GM18868 (cell line): ENCODE measurements at regions not wholly inside any gene's neighbourhood (a gene's known extent, or its start where the extent isn't known, plus 50 kb on each side); places are given as distances from the start of the nearest gene placed in this dataset.

Source experiments
- ATAC-seq: cut with Tn5 transposase; IDR thresholded peaks from one replicate; pipeline ENCODE4 v1.9.1; 2021; ENCODE audit warnings: mild to moderate bottlenecking, moderate library complexity; ENCODE audit not compliant: unreplicated experiment

DNA sequence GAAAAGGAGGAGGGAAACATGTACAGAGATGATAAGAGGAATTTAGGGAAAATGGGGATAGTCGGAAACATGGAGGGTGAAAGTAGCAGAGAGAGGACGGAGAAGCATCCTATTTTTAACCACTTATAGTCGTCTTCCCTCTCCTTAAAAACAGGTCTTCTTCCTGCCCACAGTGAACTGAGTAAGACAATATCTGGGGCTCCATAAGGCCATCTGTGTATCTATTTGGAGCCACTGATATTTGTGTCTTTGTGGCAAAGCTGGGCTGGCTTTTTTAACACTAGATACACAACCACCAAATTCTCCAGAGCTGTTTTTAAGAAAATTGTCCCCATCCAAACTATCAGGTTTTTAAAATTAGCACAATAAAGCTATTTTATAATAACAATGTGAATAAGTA, 109.5 kb upstream of the RAP1B start:
- no peak for ATAC-seq

DNA sequence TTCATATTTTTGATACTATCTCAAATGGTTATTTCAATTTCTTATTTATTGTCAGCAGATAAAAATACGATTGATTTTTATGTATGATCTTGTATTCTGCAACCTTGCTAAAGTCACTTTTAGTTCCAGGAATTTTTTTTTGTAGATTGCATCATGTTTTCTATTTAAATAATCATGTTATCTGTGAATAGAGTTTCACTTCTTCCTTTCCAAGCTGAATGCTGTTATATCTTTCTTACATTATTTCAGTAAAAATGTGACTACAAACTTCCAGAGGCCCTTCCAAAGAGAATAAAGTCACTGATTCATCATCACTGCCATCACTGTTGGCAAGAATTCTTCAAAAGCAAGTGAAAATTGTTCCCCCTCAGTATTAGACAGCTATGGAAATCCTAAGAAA, 104.7 kb upstream of the RAP1B start:
- no peak for ATAC-seq

DNA sequence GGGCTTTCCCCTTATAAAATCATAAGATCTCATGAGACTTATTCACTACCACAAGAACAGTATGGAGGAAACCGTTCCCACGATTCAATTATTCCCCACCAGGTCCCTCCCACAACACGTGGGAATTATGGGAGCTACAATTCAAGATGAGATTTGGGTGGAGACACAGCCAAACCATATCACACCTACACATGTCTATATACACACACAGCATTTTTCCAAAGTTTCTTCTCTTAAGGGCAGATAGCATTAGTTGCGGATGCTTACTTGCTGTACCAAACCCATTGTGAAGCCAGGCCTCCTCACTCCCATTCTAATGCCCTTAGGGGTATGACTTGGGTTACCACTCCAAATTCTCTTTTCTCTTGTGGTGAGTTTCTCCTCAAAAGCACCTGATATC, 104.1 kb upstream of the RAP1B start:
- ATAC-seq, result no peak

DNA sequence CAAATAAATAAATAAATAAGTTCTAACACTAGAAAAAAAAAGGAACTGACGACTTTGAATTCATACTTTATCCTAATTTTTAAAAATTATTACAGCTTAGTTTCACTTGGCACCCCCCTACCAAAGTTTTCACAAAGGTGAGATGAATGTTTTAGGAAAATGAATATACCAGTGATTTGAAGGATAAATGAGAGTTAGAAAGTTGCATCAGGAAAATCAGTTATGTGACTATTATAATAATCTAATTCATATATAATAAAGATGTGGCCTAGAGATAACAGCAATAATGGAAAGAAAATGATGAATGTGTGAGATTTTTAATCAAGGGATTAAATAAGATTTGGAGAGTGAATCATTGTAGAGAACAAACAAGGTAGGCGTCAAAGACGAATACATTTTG, 103.0 kb upstream of the RAP1B start:
- no peak for ATAC-seq

DNA sequence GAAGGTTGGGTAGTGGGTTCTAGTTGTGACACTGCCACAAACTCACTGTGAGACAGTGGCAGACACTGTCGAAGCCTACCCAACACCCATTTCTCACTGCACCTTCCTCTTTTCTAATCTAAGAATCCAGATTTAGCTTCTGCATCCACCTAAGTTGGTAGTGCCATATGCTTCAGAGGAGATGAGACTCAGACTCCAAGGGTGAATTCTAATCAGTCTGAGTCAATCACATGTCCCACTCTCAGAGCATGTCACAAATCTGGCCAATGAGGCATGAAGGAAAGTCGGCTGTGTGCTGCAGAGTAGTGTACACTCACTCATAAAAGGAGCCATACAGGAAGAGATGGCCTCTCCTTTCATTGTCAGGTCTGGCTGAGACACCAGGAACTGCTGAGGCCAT, 102.1 kb upstream of the RAP1B start:
- ATAC-seq, result no peak

DNA sequence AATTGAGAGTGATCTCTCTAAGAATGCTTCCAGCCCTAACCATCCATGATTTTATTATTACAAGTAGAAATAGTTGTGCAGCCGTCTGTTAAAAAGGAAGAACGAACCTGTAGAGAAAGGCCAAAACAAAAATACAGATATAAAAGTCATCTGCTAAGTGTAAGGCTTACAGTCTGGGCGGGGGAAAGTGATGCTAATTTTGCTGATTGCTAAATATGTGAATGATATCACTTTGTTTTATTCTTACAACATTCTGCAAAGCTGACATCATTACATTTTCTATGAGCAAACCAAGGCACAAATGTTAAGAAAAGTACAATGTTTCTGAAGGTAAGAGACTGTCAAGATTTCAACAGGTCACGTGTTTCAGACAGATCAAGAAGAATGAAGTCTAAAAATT, 101.5 kb upstream of the RAP1B start:
- ATAC-seq, result no peak

DNA sequence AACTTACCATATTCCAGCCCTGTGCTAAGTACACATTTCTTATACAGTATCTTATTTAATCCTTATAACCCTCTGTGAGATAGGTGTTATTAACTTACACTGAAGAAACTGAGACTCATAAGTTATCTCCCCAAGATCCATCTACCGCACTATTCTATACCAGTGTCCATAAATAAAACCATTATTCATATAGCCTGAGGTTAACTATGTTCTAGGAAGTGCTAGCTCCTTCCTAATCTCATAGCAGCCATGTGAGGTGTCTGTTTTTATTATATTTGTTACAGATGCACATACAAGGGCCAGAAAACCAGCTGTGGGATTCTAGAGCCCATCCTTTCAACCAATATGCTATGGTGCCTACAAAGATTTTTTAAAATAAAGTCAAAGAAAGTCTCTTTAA, 100.3 kb upstream of the RAP1B start:
- ATAC-seq, result no peak

DNA sequence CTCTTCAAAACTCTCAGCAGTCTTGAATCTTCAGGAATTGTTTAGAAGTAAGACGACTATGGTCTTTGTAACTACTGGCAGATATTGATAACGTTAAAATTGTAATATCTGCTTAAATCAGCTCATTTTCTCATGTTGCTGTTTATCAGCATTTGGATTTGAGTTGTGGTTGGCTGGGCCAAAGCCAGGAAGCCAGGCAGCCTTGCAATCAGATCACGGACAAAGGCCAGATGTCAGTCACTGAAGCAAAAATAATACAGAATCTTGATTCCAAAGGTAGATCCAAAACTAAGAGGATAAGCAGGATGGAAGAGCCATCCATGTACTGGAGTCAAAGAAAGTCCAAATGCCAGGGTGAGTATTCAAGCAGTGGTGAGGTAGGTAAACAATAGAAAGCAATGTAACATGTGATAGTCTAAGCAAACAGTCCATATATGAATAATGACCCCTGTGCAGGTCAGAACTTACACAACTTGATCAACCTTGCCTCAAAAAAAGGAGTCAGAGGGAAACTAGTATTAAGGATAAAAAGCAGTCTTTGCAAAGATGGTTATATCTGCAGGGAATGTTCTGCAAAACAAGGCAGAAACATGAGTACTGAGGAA, 95.8 kb upstream of the RAP1B start:
- no peak for ATAC-seq

DNA sequence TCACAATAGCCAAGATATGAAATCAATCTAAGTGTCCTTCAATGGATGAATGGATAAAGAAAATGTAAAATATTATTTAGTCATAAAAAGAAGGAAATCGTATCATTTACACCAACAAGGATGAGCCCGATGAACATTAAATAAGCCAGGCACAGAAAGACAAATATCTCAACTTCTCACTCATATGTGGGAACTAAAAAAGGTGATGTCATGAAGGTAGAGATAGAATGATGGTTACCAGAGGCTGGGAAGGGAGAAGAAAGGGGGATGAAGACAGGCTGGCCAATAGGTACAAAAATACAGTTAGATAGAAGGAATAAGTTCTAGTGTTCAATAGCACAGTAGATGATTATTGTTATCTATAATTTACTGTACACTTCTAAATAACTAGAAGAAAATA, 94.9 kb upstream of the RAP1B start:
- ATAC-seq, result no peak

DNA sequence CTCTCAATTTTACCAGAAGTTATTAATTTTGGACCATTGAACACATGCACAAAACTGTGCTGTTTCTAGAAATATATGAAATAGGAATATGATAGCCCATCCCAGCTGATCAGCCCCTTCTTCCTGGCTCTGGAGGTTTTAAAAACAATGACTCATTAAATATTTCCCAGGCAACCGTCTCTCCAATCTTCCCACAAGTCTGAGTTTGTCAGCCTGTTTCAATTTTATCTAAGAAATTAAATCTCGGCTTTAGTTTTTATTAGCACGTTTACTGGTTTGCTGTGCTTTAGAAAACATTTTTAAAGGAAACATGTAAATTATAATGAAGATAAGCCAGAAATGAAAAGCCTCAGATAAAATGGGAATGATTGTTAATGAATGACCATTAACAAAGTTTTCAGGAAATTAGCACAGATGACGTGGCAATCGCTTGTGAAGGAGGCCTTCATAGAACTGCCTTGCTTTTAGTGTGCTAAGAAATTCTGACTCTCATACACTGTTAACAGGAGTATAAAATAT, 89.3 kb upstream of the RAP1B start:
- no peak for ATAC-seq

DNA sequence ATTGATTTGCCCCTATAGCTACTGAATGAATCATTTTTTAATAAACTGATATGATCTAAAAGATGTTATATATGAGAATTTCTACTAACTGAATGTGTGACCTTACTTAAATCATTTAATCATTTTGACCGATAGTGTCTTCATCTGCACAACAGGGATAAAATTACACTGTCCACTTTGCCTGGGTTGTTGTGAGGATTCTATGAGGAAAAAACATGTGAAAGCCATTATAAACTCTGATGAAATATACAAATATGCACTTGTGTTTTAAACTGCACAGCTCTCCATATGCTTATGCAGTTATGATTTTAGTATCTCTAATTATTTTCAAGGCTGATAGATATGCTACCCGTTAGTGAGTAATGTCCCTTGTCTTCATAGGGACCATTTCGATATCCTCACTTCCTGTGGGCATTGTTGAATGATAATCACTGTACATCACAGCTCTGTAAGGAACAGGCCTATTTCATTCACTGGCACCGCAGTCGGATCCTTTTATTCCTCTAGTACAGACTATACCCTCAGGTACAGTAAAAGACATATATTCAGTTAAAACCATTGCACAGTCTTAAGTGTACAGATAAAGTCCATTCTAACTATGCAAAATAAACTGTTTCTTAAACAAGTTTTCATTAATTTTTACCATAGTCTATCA, 88.7 kb upstream of the RAP1B start:
- ATAC-seq, result no peak

DNA sequence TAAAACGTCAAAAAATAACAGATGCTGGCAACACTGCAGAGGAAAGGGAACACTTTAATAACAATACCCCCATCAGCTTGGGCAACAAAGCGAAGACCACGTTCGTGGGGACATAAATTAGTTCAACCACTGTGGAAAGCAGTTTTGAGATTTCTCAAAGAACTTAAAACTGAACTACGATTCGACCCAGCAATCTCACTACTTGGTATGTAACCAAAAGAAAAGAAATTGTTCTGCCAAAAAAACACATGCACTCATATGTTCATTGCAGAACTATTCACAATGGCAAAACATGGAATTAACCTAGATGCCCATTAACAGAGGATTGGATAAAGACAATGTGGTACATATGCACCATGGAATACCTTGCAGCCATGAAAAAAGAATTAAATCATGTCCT, 81.2 kb upstream of the RAP1B start:
- ATAC-seq, result no peak

DNA sequence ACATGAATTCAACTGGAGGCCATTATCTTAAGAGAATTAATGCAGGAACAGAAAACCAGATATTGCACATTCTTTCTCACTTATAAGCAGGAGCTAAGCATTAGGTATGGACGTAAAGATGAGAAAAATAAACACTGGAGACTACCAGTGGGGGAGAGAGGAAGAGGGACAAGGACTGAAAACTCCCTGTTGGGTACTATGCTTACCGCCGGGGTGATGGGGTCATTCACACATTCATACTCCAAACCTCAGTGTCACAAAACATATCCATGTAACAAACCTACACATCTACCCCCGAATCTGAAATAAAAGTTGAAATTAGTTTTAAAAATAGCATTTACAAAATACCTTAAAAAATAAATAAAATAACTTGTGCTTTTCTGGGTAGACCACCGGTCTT, 80.8 kb upstream of the RAP1B start:
- no peak for ATAC-seq

DNA sequence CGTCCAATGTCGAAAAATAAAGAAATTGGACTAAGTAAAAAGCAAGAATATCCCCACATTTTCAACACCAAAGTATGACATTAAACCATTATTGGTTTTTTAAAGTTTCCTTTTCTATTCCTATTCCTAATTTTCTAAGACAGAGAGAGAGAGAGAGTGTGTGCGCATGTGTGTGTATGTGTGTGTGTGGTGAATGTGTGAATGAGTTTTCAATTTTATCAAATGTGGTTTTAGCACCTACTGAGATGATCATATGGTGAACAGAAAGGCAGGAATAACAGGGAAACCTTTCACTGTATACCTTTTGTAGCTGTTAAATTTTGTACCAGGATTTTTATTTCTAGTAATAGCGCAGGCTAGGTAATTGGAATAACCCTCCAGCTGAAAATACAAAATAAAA, 80.4 kb upstream of the RAP1B start:
- ATAC-seq, result no peak

DNA sequence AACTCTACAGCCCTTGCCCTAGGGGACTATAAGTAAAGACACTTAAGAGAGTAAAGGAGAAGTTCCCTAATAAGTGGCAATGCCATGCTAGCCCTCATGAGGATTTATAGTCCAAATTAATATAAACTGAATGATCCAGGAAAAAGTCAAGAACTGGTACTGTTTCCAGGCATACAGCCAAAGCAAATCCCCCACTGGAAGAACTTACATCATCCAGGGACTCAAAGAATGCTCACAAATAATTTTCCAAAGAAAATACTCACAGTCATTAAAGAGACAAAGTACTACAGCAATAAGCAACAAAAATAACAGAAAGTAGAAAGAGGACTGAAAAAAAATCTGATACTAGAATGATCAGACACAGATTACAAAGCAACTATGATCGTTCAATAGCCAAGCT, 79.7 kb upstream of the RAP1B start:
- ATAC-seq, result no peak

DNA sequence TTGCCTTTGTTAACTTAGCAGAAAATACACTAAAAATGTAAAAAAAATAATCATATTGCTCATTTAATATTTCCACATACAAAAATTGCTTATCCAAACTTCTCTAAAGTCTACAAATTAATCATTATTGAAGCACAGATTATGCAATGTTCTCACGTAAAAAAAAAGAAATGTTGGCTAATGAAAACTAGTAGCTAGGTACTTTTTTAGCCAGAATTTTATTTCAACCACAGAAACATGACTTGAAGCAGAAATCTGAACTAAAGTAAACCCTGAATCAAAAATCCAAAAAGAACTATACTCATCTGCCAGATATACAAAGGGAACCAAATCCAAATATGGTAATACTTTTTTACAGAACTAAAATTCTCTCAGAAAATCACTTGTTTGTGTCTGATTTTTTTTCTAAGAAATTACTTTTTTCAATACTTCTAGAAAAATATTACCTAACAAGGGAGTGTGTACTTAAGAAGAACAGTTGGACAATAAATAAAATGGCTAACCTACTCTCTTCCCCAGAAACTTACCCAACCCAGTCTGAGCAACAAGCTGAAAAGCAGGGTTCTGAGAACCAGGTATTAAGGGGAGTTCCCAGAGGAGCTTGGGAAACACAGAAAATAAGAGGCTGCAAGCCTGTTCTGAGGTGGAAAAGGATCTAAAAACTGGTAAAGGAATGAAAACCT, 78.4 kb upstream of the RAP1B start:
- ATAC-seq, result no peak

DNA sequence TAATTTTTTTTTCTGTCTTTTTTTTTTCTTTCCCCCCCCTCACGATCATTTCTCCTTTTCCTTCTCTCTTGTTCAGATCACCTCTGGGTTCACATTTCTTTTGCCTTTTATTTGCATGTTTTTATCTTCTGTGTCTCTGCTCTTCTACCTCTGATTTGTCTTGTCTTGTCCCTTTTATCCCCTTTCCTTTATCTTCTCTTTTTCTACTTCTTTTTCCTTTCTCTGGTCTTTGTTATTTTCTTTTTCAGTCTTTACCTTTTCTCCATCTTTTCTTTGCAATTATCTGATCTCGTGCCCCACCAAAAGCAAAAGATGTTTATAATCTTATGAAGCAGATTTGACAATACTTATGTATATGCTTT, 77.8 kb upstream of the RAP1B start:
- ATAC-seq, result no peak

DNA sequence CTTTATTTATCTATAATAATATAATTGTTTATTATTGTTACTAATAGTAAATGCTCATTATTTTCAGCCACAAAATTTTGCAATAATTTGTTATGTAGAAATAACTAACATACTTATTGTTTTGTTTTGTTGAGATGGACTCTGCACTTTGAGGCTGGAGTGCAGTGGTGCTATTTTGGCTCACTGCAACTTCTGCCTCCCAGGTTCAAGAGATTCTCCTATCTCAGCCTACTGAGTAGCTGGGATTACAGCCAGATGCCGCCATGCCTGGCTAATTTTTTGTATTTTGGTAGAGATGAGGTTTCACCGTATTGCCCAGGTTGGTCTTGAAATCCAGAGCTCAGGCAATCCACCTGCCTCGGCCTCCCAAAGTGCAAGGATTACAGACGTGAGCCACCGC, 76.6 kb upstream of the RAP1B start:
- no peak for ATAC-seq

DNA sequence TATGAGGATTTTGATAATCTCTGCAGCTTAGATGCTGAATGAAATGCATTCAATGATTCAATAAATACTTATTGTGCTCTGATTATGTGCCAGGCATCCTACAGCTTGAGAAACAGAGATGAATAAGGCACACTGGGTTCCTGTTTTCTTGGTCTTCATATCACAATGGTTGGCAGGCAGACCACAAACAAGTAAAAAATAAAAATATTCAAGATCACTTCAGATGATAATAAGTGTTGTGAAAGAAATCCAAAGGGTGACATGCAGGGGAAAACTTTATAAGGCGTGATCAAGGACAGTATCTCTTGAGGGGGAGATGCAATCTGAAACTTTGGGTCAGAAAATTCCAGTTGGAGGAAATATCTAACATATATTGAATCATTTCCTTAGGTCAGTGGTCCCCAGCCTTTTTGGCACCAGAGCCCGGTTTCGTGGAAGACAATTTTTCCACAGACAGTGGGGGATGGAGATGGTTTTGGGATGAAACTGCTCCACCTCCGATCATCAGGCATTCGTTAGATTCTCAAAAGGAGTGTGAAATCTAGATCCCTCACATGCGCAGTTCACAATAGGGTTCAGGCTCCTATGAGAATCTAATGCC, 73.7 kb upstream of the RAP1B start:
- no peak for ATAC-seq

DNA sequence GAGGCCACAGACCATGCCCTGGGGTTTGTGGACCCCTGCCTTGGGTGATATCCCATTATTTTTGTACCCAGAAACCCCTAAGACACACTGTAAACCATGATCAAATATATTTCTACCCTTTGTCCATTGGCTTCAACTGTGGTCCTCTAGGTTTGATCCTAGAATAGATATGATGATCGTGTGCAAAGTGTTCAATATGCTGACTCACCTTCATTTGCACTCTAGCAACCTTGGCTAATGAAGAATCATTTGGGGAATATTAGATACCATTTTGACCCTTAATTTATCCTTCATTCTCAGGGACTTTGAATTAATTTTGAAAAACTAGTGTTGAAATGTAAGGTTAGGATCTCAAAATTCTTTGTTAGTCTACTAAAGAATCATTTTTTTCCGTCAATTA, 73.1 kb upstream of the RAP1B start:
- no peak for ATAC-seq

DNA sequence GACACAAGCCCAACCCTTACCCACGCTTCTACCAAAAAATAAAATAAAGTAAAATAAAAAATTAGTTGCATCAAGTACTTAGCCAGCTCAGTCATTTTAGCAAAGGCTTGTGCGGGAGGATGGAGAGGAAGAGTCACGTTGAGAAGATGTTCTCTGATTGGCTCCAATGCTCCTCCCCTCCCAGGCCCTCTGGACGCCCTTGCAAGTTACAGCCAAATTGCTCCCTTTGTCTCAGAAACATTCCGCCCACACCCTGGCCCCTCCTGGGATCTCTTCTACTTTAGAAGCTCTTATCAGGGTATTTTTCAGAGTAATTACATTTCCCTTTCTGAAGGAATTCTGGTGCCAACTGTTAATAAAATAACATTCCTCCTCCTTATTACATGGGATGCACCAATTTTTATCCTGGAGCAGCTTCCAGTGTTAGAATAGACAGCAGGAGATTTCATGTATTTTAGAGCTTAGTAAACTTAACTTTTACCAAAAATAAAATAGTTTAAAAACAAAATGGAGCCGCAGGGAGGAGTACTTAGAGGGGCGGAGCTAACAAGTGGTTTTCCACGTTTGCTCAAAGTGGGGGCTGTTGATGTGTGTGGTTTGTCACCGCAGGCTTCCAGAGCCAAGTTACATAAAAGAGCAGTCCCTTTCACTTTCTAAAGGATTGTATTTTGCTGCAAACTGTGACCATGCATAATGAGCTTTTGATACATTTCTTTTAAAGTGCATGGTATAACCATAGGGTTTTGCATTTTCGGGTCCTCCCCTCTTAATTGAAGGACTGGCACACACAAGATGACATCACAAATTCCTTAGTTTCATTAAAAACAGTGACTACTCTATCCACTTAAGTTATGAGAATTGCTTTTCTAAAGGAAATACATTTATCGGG, 71.7 kb upstream of the RAP1B start:
- ATAC-seq, result peak; percentile 68
